Kidney (tissue), 13 donors: ENCODE measurements at regions not wholly inside any gene's neighbourhood (a gene's known extent, or its start where the extent isn't known, plus 50 kb on each side); places are given as distances from the start of the nearest gene placed in this dataset.

ENCODE experiments used
- DNase-seq, 5 donors: peaks; one replicate each; pipeline ENCODE4 v3.0.0-alpha.2; 2013 to 2020
- FAIRE-seq: peaks from 2 replicates; lab custom pipeline; 2012; peaks lifted over from hg19 to GRCh38; lab: Jason Lieb, UNC
- H3K27ac ChIP-seq, 2 donors: one replicate each; pipeline ENCODE4 v1.7.0; 2013; ENCODE audit warnings: low read depth in 2 of 2, low read length in 2 of 2, inconsistent platforms in 1 of 2
- H3K27me3 ChIP-seq: one replicate; pipeline ENCODE4 v1.7.1; 2013; ENCODE audit warnings: low read length, inconsistent platforms; ENCODE audit not compliant: control insufficient read depth, insufficient read depth
- H3K36me3 ChIP-seq, 3 donors: one replicate each; pipeline versions ENCODE4 v1.7.0 to v1.7.1; 2013; ENCODE audit warnings: low read length in 3 of 3, control low read depth in 1 of 3, inconsistent platforms in 1 of 3; ENCODE audit not compliant: insufficient read depth in 3 of 3, control insufficient read depth in 2 of 3
- H3K4me1 ChIP-seq, 3 donors: one replicate each; pipeline versions ENCODE4 v1.7.0 to v1.7.1; 2013; ENCODE audit warnings: low read length in 3 of 3, inconsistent platforms in 1 of 3, low read depth in 1 of 3; ENCODE audit not compliant: control insufficient read depth in 2 of 3, insufficient read depth in 2 of 3
- H3K4me3 ChIP-seq, 3 donors: one replicate each; pipeline versions ENCODE4 v1.7.0 to v1.8.1; 2013; ENCODE audit warnings: low read length in 3 of 3, control low read depth in 1 of 3, inconsistent platforms in 1 of 3
- H3K9ac ChIP-seq, 3 donors: one replicate each; pipeline versions ENCODE4 v1.7.0 to v1.7.1; 2013; ENCODE audit warnings: low read length in 3 of 3, control low read depth in 1 of 3, inconsistent platforms in 1 of 3
- H3K9me3 ChIP-seq, 3 donors: one replicate each; pipeline versions ENCODE4 v1.7.0 to v1.7.1; 2013; ENCODE audit warnings: low read length in 3 of 3, control low read depth in 1 of 3, inconsistent platforms in 1 of 3; ENCODE audit not compliant: control insufficient read depth in 2 of 3, insufficient read depth in 1 of 3
- CTCF ChIP-seq: IDR thresholded peaks from 3 replicates; pipeline ENCODE4 v1.5.1; 2012; ENCODE audit warnings: mild to moderate bottlenecking, moderate library complexity, borderline replicate concordance; ENCODE audit not compliant: insufficient read depth; ENCODE audit errors: extremely low read depth
- intact Hi-C: fragments of 100-400 bp; cut with DNase I; formaldehyde crosslinking; loops from one replicate; pipeline ENCODE4 v1.11.1; 2022
- donor health status: control.
- donor health status: control.
- donor health status: control.
- donor health status: control.
- donor health status: control.
- donor health status: DM: yes; HTN: yes; CAD: no.
- donor health status: Normal renal cell carcinoma (clear cell type).

- Histone ChIP-seq H3K4me3 (no peak overlapping the region), H3K36me3 (no peaks in the 10 kb centered on the region), H3K9me3 (no peaks in the 10 kb centered on the region), H3K9ac (no peak overlapping the region), H3K27ac (no peak overlapping the region), H3K4me1 (no peaks in the 10 kb centered on the region), H3K27me3 (no peaks in the 10 kb centered on the region)
- TF ChIP-seq CTCF = no peak
- FAIRE-seq (no peak), DNase-seq (no peak)
- intact Hi-C loops = no loop called here
Observed at GRCh38 chr5:18977880-18978279, 1010.1 kb downstream of the CDH18 start.

GRCh38 chr5:18984559-18985080 lies 1003.4 kb downstream of the CDH18 start:
- Histone ChIP-seq H3K27me3 (no peaks in the 10 kb centered on the region), H3K4me1 (no peaks in the 10 kb centered on the region), H3K9ac (no peak overlapping the region), H3K27ac (no peak overlapping the region), H3K36me3 (no peaks in the 10 kb centered on the region), H3K4me3 (no peak overlapping the region), H3K9me3 (no peaks in the 10 kb centered on the region)
- TF ChIP-seq CTCF = no peak
- FAIRE-seq = no peak
- intact Hi-C loops = no loop called here
- DNase-seq = no peak

GRCh38 chr5:18985171-18985758 lies 1002.7 kb downstream of the CDH18 start:
- Histone ChIP-seq H3K36me3 (no peaks in the 10 kb centered on the region), H3K4me1 (no peaks in the 10 kb centered on the region), H3K27me3 (no peaks in the 10 kb centered on the region), H3K9ac (no peak overlapping the region), H3K27ac (no peak overlapping the region), H3K4me3 (no peak overlapping the region), H3K9me3 (no peaks in the 10 kb centered on the region)
- no peak for TF ChIP-seq CTCF
- FAIRE-seq (no peak), DNase-seq (no peak)
- intact Hi-C loops = no loop called here

GRCh38 chr5:18987101-18987500 lies 1000.9 kb downstream of the CDH18 start:
- no peaks in the 10 kb centered on the region for H3K4me1 ChIP-seq
- no peak overlapping the region for H3K4me3 ChIP-seq
- H3K27me3 ChIP-seq = no peaks in the 10 kb centered on the region
- H3K36me3 ChIP-seq = no peaks in the 10 kb centered on the region
- intact Hi-C loops = no loop called here
- no peak for DNase-seq
- no peak overlapping the region for H3K9ac ChIP-seq
- no peak for FAIRE-seq
- H3K9me3 ChIP-seq = no peaks in the 10 kb centered on the region
- no peak for TF ChIP-seq CTCF
- H3K27ac ChIP-seq = no peak overlapping the region
